NCI-H82 treated with DMSO at 0.1 percent for 48 hours (cell line): ENCODE measurements at regions not wholly inside any gene's neighbourhood (a gene's known extent, or its start where the extent isn't known, plus 50 kb on each side); places are given as distances from the start of the nearest gene placed in this dataset.
"Not testable (repeated sequence)": the region's sequence is repeated elsewhere in the genome, so short reads cannot be mapped to it uniquely, and the experiment has no call there.

Source experiments
- DNase-seq: peaks from one replicate; lab custom pipeline; 2025; ENCODE audit not compliant: unreplicated experiment; lab: John Stamatoyannopoulos, UW

DNA sequence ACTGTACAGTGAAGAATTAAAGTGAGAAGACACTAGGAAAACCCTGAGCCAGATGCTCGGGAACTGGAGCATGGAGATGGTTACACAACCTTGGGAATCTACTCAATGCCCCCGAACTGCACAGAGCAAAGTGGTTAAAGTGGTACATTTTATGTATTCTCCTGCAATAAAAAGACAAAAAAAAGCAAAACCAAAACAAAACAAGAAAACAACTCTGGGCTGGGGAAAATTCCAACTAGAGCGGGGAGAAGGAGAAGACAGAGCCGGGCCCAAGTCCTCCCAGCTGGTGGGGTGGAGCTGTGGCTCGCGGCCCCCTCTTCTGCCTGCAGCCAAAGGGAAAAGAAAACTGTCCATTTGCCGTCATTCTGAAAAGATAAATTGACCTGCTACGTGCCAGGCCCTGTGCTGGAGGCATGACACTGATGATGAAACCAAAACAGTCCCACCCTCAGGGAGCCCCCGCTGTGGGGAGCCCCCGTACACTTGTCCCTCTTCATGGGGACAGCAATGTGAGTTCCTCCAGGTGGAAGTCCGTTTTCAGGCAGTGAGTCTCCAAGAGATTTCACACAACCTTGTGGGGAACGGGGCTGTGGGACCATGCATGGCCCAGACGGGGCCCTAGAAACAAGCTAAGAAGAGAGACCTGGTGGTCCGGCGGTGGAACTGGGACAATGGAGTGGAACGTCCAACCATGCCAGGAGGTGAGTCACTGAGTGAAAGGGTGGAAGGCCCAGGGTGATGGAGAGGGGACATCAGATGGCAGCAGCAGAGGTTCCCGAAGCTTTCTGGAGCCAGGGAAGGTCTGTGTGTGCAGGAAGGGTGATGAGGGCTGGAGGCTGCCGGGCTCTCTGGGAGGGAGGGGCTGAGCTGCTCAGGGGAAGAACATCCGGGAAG lies 114.8 kb upstream of the COL5A1 start:
- no peak for DNase-seq

DNA sequence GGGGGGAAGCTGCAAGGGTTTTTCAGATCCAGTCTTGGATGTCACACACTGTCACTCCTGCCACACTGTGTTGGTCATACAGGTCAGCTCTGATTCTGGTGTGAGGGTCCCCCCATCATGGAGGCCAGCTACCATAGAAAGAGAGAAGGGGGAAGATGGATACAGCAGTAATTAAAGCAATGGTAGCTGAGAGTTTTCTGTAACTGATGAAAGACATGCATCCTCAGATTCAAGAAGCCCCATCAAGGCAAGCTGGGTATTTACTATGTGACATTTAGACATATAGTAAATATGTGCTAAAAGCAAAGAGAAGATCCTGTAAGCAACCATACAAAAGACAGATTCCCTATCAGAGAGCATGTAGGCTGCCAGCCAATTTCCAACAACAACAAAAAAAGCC lies 110.9 kb upstream of the COL5A1 start:
- no peak for DNase-seq

DNA sequence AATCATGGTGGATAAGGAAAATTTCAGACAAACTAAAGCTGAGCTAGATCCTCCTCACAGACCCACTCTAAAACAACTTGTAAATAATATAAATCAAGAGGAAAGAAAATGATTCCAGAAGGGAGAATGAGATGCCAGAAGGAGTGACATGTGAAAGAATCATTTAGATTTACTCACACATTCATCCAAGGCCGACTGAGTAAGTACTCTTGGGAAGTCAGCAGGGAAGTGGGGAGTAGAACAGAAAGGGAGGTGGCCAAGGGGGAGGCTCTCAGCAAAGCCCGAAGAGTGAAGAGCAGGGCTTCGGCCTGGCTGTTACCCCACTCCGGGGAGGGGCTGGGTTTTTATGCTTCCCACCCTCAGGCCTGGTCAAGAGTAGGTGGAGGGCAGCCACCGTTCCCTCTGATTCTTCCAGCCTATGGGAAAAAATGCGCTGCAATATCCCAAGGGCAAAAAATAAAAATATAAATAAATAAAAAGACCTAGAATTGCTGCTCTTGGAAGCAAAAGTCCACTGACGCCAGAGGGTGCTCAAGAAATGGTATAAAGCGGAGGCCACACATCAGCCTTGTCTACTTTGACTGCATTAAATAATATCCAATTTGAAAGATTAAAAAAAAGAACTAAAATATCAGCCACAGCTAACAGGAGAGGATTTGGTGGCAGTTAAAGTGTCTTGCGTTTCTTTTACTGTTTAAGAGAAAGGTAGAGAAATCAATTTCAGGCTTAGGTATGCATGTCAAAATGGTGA lies 110.2 kb upstream of the COL5A1 start:
- DNase-seq = no peak

DNA sequence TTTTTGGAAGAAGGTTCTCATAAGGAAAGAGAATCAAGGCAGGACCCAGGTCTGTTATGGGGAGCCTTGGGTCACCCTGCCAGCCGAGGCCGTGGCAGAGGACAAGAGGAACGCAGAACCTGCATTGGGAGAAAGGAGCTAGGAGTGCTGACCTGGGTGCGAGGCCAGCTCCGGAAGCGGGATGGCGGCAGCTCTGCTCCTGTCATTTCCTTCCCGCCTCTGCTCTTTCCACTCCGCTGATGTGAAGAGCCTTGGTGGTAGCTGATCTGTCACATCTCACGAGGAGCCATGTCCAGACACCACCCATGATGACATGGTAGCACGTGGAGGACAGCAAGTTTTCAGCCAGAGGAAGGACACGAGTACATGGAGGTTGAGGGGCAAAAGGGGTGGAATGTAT lies 109.5 kb upstream of the COL5A1 start:
- no peak for DNase-seq

GRCh38 chr9:134532661-134533060 lies 108.9 kb upstream of the COL5A1 start:
- not testable (repeated sequence) for DNase-seq

DNA sequence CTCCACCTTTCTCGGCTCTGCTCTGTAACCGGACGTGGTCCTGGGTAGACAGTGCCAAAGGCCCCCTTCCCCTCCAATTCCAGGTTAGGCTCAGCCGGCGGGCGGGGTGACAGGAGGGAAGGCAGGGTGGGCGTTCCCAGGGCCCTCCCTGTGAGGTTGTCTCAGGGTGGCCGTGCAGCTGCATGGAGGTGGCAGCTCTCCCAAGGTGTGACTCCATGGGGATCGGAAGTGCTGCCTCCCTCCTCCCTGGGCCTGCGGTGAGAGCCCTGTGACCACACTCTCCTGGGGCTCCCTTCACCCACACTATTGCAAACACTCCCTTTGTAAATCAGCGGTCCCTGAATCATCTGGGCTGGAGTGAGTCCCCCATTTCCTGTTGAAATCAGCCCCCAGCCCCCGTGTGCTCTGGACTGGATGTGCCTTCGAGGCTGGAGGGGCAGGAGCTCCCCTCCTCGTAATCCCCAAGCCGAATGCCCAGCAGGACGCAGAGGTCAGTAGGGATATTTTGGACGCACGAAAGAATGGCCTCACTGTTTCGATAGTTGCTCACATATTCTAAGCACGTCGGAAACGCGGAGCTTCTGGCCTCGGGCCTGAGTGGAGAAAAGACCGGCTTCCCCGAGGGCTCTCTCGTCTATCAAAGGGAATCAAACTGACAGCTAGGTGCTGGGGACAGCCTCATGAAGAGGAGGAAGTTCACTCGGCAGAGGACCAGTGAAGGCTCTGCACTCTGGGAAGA lies 107.6 kb upstream of the COL5A1 start:
- no peak for DNase-seq

DNA sequence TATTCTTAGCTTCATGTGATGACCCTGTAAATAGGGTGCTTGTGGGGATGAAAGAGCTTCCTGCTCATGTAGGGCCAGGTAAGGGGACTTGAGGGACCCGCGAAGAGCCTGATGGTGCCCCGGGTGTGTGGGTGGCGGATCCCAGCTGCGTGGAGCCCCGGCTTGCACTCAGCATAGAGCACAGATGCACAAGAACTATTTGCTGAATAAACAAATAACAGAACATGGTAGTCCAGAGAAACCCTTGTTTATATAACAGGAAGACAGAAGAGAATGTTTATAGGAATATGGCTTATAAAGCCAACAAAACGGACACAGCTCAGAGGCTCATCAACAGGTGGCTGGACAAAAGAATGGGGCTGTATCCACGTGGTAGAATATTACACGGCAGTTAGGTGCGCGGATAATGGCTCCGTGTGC lies 106.9 kb upstream of the COL5A1 start:
- no peak for DNase-seq

- DNase-seq = no peak
Measured at GRCh38 chr9:134535171-134535570, 106.4 kb upstream of the COL5A1 start.

GRCh38 chr9:134536101-134536900 lies 105.3 kb upstream of the COL5A1 start:
- DNase-seq = no peak

DNA sequence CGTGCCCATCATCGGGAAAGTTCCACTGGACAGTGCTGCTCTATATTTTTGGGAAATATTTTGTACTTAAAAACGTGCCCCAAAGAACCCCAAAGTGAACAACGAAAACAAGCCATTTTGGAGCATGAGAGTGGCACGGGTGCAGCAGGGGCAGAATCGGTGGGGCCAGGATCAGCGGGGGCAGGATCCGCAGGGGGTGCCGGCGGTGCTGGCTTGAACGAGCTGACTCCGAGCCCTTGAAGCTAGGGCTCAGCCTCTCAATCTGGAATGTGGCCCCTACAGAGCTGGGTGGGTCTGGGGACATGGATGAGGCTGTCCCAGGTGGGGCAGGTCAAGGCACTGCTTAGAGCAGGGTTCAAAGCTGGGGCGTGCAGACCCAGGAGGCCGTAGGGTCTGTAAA lies 104.7 kb upstream of the COL5A1 start:
- DNase-seq = no peak

- DNase-seq = no peak
Measured at GRCh38 chr9:134537951-134538641, 103.5 kb upstream of the COL5A1 start.

GRCh38 chr9:134538856-134539566 lies 102.6 kb upstream of the COL5A1 start:
- DNase-seq = no peak

DNA sequence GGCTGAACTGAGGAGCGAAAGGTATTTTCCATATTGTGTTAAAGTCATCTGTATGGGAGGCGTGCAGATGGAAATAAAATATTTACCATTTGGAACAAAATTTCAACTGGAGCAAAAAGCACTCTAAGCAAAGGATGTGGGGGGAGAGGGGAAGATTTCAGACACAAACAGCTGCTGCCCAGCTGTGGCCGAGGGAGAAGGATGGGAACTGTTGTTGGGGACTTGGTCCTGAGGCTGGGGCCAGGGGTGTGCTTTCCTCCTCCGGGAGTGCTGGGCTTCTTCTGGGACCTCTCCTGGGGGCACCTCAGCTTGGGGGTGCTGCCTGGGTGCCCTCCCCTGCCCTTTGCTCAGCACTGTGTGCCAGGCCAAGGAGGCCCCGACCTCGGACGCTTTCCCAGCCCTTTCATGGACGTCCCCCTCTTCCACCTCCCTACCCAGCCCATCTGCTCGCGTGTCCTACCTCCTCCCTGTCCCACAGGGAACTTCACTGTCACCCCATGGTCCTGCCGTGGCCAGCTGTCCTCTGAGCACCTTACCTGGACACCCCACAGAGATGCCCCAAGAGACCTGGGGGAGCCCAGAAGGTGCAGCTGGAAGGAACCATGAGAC lies 101.9 kb upstream of the COL5A1 start:
- no peak for DNase-seq

GRCh38 chr9:134540276-134541096 lies 101.1 kb upstream of the COL5A1 start:
- DNase-seq = no peak

GRCh38 chr9:134541097-134541747 lies 100.4 kb upstream of the COL5A1 start:
- no peak for DNase-seq

- DNase-seq = no peak
Measured at GRCh38 chr9:134544388-134545214, 97.0 kb upstream of the COL5A1 start.

DNA sequence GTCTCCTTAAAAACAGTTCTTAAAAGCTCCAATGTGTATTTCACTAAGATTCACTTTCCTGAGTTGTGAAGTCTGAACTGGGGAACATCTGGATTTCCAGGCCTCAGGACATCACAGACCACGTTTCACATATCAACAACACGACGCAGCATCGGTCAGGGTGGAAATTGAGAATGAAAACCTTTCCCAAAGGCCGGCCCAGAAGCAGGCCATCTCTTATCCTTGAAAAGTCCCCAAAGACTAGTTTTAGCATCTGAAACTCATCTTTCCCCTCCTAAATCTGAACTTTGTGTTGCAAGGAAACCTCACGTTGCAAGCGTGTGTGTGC lies 96.4 kb upstream of the COL5A1 start:
- DNase-seq = no peak
